Hepatocyte (in vitro differentiated cells): ENCODE measurements at regions not wholly inside any gene's neighbourhood (a gene's known extent, or its start where the extent isn't known, plus 50 kb on each side); places are given as distances from the start of the nearest gene placed in this dataset.

ENCODE experiments used
- DNase-seq: peaks from one replicate; pipeline ENCODE4 v3.0.0-alpha.2; 2016; ENCODE audit warnings: low spot score
- H2AFZ ChIP-seq: fragments of 200-600 bp; sonication (generic); 2 replicates; pipeline ENCODE4 v1.6.0; 2016; ENCODE audit warnings: antibody characterized with exemption, mild to moderate bottlenecking
- H3K27ac ChIP-seq: fragments of 200-600 bp; sonication (generic); 2 replicates; pipeline ENCODE4 v1.5.1; 2016; ENCODE audit warnings: mild to moderate bottlenecking
- H3K27me3 ChIP-seq: fragments of 200-600 bp; sonication (generic); 2 replicates; pipeline ENCODE4 v1.6.1; 2016
- H3K36me3 ChIP-seq: fragments of 200-600 bp; sonication (generic); replicated peaks from 2 replicates; pipeline ENCODE4 v1.5.1; 2016; ENCODE audit warnings: low read depth; ENCODE audit not compliant: insufficient read depth
- H3K4me1 ChIP-seq: fragments of 200-600 bp; sonication (generic); 2 replicates; pipeline ENCODE4 v1.5.1; 2016; ENCODE audit warnings: mild to moderate bottlenecking, moderate library complexity; ENCODE audit not compliant: insufficient read depth
- H3K4me2 ChIP-seq: fragments of 200-600 bp; sonication (generic); 2 replicates; pipeline ENCODE4 v1.6.0; 2016
- H3K4me3 ChIP-seq: fragments of 200-600 bp; sonication (generic); 2 replicates; pipeline ENCODE4 v1.5.1; 2016; ENCODE audit warnings: mild to moderate bottlenecking
- H3K79me2 ChIP-seq: fragments of 200-600 bp; sonication (generic); 2 replicates; pipeline ENCODE4 v1.6.0; 2017; ENCODE audit warnings: mild to moderate bottlenecking
- H3K9me2 ChIP-seq: fragments of 200-600 bp; sonication (generic); replicated peaks from 2 replicates; pipeline ENCODE4 v1.6.0; 2017; ENCODE audit warnings: mild to moderate bottlenecking; ENCODE audit not compliant: insufficient read depth
- H3K9me3 ChIP-seq: fragments of 200-600 bp; sonication (generic); 2 replicates; pipeline ENCODE4 v1.5.1; 2016; ENCODE audit warnings: low read depth, mild to moderate bottlenecking
- H4K20me1 ChIP-seq: fragments of 200-600 bp; sonication (generic); 2 replicates; pipeline ENCODE4 v1.6.0; 2016; ENCODE audit warnings: mild to moderate bottlenecking; ENCODE audit not compliant: insufficient read depth, poor library complexity, severe bottlenecking
- CTCF ChIP-seq: fragments of 200-600 bp; sonication (generic); IDR thresholded peaks from 2 replicates; pipeline ENCODE4 v1.5.1; 2016; ENCODE audit warnings: antibody characterized with exemption, mild to moderate bottlenecking; ENCODE audit not compliant: poor library complexity
- EZH2 ChIP-seq: fragments of 200-600 bp; sonication (generic); IDR thresholded peaks from 2 replicates; pipeline ENCODE4 v1.6.1; 2016; ENCODE audit warnings: antibody characterized with exemption, mild to moderate bottlenecking, borderline replicate concordance
- EZH2phosphoT487 ChIP-seq: fragments of 200-600 bp; sonication (generic); IDR thresholded peaks from one replicate; pipeline ENCODE4 v1.6.1; 2018; ENCODE audit warnings: antibody characterized with exemption, mild to moderate bottlenecking, low read depth, moderate library complexity; ENCODE audit not compliant: unreplicated experiment, severe bottlenecking
- WGBS: methylation state at CpG from one replicate; pipeline ENCODE4 v1.1.6; 2016; ENCODE audit warnings: low lambda C conversion rate; ENCODE audit errors: missing lambda C conversion rate; 5-methylcytosine and 5-hydroxymethylcytosine counted together

- no peaks in the 10 kb centered on the region for H3K4me1 ChIP-seq
- no peak overlapping the region for H3K27ac ChIP-seq
- no peaks in the 10 kb centered on the region for H3K9me2 ChIP-seq
- H3K27me3 ChIP-seq = no peaks in the 10 kb centered on the region
- DNase-seq = no peak
- H4K20me1 ChIP-seq = no peaks in the 10 kb centered on the region
- H3K79me2 ChIP-seq = no peaks in the 10 kb centered on the region
- no peak for TF ChIP-seq EZH2phosphoT487
- TF ChIP-seq CTCF = no peak
- TF ChIP-seq EZH2 = no peak
- no peak overlapping the region for H2AFZ ChIP-seq
- H3K4me2 ChIP-seq = no peak overlapping the region
- no peaks in the 10 kb centered on the region for H3K9me3 ChIP-seq
- no peaks in the 10 kb centered on the region for H3K36me3 ChIP-seq
- no peak overlapping the region for H3K4me3 ChIP-seq
- WGBS = 84% methylated on average over 4 of the region's 4 CpGs
Observed at GRCh38 chr2:239596253-239596652, 195.4 kb upstream of the HDAC4 start.

GRCh38 chr2:239595726-239596125, 194.9 kb upstream of the HDAC4 start:
- Histone ChIP-seq H3K27ac (no peak overlapping the region), H3K36me3 (no peaks in the 10 kb centered on the region), H3K9me3 (no peaks in the 10 kb centered on the region), H3K79me2 (no peaks in the 10 kb centered on the region), H3K27me3 (no peaks in the 10 kb centered on the region), H3K9me2 (no peaks in the 10 kb centered on the region), H4K20me1 (no peaks in the 10 kb centered on the region), H3K4me3 (no peak overlapping the region), H3K4me2 (no peak overlapping the region), H2AFZ (no peak overlapping the region), H3K4me1 (no peaks in the 10 kb centered on the region)
- TF ChIP-seq CTCF (no peak), EZH2 (no peak), EZH2phosphoT487 (no peak)
- no peak for DNase-seq
- WGBS = 95% methylated on average over 8 of the region's 8 CpGs

- H3K4me1 ChIP-seq = no peaks in the 10 kb centered on the region
- H3K36me3 ChIP-seq = no peaks in the 10 kb centered on the region
- no peaks in the 10 kb centered on the region for H3K27me3 ChIP-seq
- no peak overlapping the region for H3K4me3 ChIP-seq
- H3K4me2 ChIP-seq = no peak overlapping the region
- H3K9me2 ChIP-seq = no peaks in the 10 kb centered on the region
- no peak for DNase-seq
- 90% methylated on average over 19 of the region's 20 CpGs for WGBS
- H2AFZ ChIP-seq = no peak overlapping the region
- H3K9me3 ChIP-seq = no peaks in the 10 kb centered on the region
- H4K20me1 ChIP-seq = no peaks in the 10 kb centered on the region
- no peaks in the 10 kb centered on the region for H3K79me2 ChIP-seq
- no peak for TF ChIP-seq CTCF
- no peak for TF ChIP-seq EZH2phosphoT487
- H3K27ac ChIP-seq = no peak overlapping the region
Observed at GRCh38 chr2:239594772-239595608, 194.2 kb upstream of the HDAC4 start.
